ENCODE measurements at regions not wholly inside any gene's neighbourhood (a gene's known extent, or its start where the extent isn't known, plus 50 kb on each side); places are given as distances from the start of the nearest gene placed in this dataset.
"Not testable (repeated sequence)": the region's sequence is repeated elsewhere in the genome, so short reads cannot be mapped to it uniquely, and the experiment has no call there.

- peak; percentile 6 for DNase-seq (ENCODE audit: low read depth, low spot score)
- H3K27ac ChIP-seq = no peak overlapping the region
Measured at GRCh38 chr9:97109194-97109811, 70.4 kb upstream of the CTSV start.

GRCh38 chr9:97105220-97105619 lies 66.3 kb upstream of the CTSV start:
- H3K27ac ChIP-seq = peak overlapping the region; percentile 57
- peak; percentile 60 for DNase-seq (ENCODE audit: low read depth, low spot score)

- not testable (repeated sequence) for DNase-seq (ENCODE audit: low read depth, low spot score); H3K27ac ChIP-seq
Measured at GRCh38 chr9:97103613-97104383, 64.9 kb upstream of the CTSV start.

- not testable (repeated sequence) for DNase-seq (ENCODE audit: low read depth, low spot score); H3K27ac ChIP-seq
Measured at GRCh38 chr9:97099540-97099939, 60.6 kb upstream of the CTSV start.

DNA sequence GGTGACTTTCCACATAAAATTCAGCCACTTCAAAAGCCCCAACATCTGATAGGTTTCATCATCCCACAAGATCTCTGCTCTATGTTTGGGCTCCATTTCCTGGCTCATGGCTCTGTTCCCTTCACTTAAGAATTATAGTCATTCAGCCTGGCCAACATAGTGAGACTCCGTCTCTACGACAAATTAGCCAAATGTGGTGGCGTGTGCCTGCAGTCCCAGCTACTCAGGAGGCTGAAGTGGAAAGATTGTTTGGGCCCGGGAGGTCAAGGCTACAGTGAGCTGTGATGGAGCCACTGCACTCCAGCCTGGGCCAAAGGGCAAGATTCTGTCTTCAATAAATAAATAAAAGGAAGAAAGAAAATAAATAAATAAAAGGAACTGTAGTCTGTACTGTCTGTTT lies 57.9 kb upstream of the CTSV start:
- no peak for DNase-seq (ENCODE audit: low read depth, low spot score)

GRCh38 chr9:97089361-97089760 lies 50.4 kb upstream of the CTSV start:
- H3K27ac ChIP-seq = peak overlapping the region; percentile 44
- DNase-seq (ENCODE audit: low read depth, low spot score) = peak; percentile 88

More for the DNA sequence above, 57.9 kb upstream of the CTSV start:
- H3K27ac ChIP-seq = no peak overlapping the region
